GM12892 (cell line): ENCODE measurements at regions not wholly inside any gene's neighbourhood (a gene's known extent, or its start where the extent isn't known, plus 50 kb on each side); places are given as distances from the start of the nearest gene placed in this dataset.

ENCODE experiments used
- DNase-seq: peaks from one replicate; pipeline ENCODE4 v3.0.0; 2011; ENCODE audit not compliant: insufficient read length
- FAIRE-seq: peaks from 2 replicates; lab custom pipeline; 2011; peaks lifted over from hg19 to GRCh38; lab: Jason Lieb, UNC
- POLR2A ChIP-seq: IDR thresholded peaks from 2 replicates; pipeline ENCODE4 v1.6.1; 2011; ENCODE audit warnings: low read depth, low read length, control low read depth
- POLR2AphosphoS5 ChIP-seq: IDR thresholded peaks from 2 replicates; pipeline ENCODE4 v1.6.1; 2011; ENCODE audit warnings: low read depth, low read length, control low read depth
- TAF1 ChIP-seq: IDR thresholded peaks from 2 replicates; pipeline ENCODE4 v1.6.1; 2011; ENCODE audit warnings: low read depth, mild to moderate bottlenecking, control low read depth, low read length, borderline replicate concordance

DNA sequence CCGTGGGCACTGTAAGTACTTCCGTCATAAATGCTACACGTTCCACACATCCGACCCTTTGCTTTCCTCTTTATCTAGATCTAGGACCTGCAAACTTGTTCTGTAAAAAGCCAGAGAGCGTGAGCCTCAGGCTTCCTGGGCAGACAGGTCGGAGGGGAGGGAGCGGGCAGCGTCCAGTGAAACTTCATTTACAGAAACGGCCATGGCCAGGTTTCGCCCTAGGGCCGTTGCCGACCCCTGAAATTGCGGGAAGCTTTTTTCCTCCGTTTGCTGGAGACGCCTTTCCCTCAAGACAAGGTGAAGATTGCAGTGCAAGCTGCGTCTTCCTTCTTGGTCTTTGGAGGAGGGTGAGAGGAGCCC lies 155.4 kb downstream of the DLL1 start:
- no peak for DNase-seq
- no peak for TF ChIP-seq POLR2A
- TF ChIP-seq TAF1: no peak
- no peak for TF ChIP-seq POLR2AphosphoS5
- no peak for FAIRE-seq

DNA sequence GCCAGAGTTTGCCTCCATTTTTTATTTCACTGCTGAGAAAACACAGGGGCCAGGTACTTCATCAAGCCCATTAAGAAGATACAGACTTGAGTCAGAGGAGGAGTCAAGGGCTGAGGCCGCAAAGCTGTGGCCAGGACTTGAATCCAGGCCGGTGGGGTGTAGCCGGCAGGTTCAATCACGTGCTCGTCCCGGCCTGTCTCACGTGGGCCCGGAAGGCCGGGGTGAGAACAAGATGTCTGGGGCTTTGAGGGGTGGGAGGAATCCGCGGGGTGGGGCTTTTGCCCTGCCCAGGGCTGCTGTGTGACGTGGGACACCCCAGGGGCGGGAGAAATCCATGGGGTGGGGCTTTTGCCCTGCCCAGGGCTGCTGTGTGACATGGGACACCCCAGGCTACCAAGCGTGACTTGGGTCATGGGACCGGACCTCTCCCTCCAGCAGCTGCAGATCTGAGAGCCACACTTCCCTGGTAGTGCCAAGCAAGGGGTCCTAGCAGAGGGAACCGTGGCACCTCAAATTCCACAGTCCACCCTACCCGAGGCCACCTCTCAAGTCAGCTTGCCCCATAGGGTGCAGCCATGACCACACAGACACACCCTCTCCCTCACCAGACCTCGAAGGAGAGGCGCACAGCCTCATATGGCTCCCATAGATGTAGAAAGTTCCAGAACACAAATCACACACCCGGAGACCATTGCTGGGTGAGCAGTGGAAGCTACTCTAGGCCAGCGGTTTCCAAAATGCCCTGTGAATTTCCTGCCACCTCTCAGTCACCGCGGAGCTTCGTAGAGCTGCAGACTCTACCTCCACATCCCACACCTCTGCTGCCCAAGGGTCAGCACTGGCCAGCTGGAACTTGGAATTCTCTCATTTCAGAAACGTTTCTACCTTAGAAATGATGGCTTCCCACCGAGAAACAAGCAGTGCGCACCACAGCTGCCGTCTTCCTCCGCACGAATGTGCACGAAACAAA lies 156.1 kb downstream of the DLL1 start:
- TF ChIP-seq POLR2AphosphoS5: no peak
- TF ChIP-seq TAF1: no peak
- no peak for TF ChIP-seq POLR2A
- DNase-seq (no peak), FAIRE-seq (no peak)

DNA sequence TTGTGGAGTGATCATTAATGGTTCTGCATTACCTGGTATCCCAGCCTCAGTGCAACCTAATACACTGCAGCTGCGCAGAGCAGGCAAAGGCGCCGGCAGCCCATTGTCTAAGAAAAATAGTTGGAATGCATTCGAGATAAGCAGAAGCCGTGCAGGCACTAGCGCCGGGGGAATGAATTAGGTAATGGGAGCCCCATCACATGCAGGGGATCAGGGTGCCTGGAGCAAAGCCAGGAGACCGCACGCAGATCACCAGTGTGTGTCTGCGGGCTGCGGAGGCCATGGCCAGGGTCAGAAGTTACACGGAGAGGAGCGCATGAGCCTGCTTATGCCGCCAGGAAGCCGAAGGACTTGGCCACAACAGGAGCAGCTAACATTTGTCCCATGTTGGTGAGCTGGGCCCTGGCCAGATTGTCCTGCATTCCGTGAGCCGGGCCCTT lies 156.8 kb downstream of the DLL1 start:
- no peak for FAIRE-seq

DNA sequence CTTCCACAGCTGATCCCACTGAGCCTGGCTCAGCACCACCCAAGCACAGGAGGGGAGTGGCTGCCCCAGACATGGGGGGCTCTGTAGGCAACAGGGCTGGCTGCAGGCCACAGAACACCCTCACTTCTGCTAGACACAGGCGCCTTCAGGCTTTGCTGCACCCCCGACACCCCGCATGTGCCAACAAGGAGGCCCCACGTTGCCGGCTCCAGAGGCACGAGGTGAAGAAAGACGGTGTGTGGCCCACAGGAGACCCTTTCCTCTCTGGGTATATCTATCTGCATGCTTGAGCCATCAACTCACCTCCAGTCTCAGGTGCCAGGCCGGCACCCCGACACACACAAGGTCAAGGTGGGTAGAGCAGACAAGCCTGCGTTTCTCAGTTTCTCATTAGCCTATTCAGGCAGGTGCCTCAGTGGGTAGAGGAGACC lies 158.3 kb downstream of the DLL1 start:
- FAIRE-seq (no peak), DNase-seq (no peak)
- TF ChIP-seq TAF1 (no peak), POLR2AphosphoS5 (no peak), POLR2A (no peak)

More for the DNA sequence above, 156.8 kb downstream of the DLL1 start:
- TF ChIP-seq POLR2AphosphoS5: no peak
- no peak for TF ChIP-seq POLR2A
- TF ChIP-seq TAF1: no peak
- DNase-seq: no peak

DNA sequence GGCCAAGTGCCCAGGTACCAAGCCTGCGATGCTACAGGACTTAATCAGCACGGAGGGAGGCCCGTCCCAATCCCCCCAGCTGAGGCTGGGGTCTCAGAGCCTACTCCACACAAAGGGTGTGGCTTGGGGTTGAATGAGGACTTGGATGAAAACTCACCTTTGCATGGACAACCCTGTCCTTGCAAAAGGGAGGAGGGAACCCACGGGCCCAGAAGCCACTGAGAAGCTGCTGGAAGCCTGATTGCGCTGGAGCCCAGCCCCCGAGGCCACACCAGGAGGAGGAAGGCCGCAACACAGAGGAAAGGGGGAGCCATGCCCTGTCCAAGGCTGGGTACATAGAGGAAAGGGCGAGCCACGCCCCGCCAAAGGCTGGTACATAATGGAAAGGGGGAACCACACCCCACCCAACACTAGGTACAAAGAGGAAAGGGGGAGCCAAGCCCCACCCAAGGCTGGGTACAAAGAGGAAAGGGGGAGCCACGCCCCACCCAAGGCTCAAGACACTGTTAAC lies 158.8 kb downstream of the DLL1 start:
- no peak for DNase-seq
- no peak for FAIRE-seq
- TF ChIP-seq POLR2A: no peak
- no peak for TF ChIP-seq TAF1
- no peak for TF ChIP-seq POLR2AphosphoS5

DNA sequence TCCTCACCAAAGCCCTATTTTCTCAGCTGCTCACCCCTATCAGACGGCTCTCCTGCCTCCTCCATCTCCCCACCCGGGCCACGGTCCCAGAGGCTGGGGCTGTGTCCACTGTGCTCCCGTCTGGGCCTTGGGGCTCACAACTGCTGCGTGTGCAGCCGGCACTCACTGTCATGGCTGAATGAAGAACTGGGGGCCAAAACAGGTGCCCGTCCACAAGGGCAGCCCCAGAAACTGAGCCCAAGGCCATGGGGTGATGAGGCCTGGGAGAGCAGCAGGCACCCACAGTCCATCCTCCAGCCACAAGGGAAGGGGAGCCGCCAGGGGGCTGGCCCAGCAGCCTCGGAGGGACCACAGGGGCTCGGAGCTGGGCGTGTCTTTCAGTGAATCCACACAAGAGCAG lies 159.5 kb downstream of the DLL1 start:
- FAIRE-seq: no peak
- DNase-seq: no peak

DNA sequence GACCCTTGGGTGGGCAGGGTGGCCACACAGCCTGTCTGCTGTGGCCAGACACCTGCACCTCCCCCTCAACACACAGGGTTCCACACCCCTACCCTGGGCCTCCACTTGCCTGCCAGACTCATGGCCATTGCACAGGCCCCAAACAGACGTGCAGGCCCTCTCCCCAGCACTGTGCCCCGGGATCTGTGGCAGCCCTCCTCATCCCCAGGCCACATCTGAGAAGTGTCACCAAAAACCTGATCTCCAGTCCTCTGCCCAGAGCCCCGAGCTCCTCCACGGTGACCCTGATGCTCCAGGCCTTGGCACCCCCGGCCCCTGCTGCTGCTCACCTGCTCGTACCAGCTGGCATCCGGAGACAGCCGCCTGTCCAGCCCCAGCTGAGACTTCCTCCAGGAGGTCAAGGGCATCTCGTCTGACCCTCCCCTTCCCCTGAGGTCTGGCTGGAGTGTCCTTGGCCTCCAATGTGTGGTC lies 160.1 kb downstream of the DLL1 start:
- DNase-seq: no peak
- FAIRE-seq: no peak
- TF ChIP-seq POLR2AphosphoS5: no peak
- no peak for TF ChIP-seq POLR2A
- no peak for TF ChIP-seq TAF1

More for the DNA sequence above, 159.5 kb downstream of the DLL1 start:
- no peak for TF ChIP-seq POLR2A
- TF ChIP-seq POLR2AphosphoS5: no peak
- TF ChIP-seq TAF1: no peak

DNA sequence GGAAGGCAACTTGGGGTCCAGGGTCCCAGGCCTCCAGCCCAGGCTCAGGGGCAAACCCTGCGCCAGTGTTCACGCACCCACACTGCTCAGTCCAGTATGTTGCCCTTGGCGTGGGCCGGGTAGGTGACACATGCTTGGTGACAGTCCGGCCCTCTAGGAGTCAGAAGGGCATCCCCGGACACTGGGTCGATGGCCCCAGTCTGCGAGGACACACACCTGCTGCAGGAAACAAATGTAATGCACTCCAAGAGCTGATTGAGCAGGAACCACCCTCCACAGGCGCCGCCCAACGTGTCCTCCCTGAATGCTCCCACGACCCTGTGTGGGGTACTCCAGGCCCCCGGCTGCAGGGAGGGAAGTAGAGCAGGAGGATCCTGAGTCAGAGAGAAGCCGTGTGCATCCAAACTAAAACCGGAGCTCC lies 160.7 kb downstream of the DLL1 start:
- TF ChIP-seq POLR2A (no peak), POLR2AphosphoS5 (no peak), TAF1 (no peak)
- no peak for DNase-seq
- no peak for FAIRE-seq

DNA sequence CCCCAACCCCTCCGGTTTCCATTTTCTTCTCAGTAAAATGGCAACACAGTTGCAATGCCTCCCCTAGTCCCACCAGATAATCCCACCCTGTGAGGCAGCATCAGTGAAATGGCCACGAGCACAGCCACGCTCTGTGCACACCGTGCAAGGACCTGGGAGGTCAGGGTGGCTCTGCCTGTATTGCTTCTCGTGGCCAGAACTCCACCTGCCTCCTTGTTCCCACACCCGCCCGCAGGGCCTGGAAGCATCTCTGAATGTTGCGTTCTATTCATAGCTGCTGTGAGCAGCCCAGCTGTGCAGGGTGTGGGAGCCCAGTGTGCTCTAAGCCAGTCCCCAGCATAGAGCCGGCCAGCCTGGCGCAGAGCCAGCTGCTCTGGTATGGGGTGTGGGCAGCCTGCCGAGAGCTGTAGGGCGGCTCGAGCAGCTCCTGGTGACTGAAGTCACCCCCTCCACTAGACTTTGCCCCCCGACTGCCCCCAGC lies 161.1 kb downstream of the DLL1 start:
- TF ChIP-seq POLR2A (no peak), POLR2AphosphoS5 (no peak), TAF1 (no peak)
- DNase-seq (no peak), FAIRE-seq (no peak)

DNA sequence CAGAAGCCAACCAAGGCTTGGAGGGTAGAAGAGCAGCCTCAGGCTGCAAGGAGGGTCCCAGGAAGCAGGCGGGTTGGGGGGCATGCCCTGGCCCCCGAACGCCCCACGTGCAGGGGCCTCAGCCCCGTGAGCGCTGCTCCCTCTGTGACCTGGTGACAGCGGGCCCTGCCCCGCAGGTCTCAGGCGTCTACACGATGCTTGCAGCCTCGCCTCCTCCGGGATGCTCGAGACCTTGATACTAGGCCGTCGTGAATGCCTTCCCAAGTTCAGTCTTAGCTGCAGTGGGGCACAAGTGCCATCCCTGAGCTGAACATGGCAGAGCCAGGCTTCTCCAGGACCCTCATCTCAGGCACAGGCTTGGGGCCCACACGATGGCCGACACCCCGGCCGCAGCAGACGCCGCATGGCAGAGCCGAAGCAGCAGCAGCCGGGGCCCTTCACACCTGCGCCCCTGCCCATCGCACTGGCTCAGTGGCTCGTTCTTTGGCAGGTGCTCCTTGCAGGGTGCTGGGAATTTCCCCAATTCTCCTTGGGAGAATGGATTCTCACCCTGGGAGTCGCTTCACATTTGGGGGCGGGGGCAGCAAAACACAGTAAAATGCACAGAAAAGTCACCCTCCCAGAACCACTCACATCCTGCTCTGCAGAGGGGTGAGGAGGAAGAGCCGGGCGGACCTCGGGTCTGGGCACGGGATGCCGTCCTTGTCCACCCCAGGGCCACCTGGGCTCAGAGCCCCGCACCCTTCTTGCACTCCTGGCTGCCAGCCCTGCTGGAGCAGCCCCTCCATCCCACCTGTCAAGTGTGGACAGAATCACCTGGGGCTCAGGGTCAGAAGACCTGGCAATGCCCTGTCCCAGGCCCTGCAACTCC lies 161.8 kb downstream of the DLL1 start:
- no peak for TF ChIP-seq POLR2A
- TF ChIP-seq POLR2AphosphoS5: no peak
- TF ChIP-seq TAF1: no peak
- FAIRE-seq: no peak
- DNase-seq: no peak

DNA sequence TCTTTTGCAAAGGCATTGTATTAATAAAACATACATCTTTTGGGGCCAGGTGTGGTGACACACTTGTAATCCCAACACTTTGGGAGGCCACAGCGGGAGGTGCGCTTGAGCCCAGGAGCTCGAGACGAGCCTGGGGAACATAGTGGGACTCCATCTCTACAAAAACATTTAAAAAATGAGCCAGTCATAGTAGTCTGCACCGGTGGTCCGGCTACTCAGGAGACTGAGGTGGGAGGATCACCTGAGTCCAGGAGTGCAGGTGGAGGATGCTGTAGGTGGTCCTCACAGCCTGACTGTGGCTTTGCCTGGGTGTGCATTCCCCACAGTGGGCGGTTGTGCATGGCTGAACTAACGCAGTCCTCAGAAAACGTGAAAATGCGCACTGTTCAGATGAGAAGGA lies 162.5 kb downstream of the DLL1 start:
- DNase-seq (no peak), FAIRE-seq (no peak)
- TF ChIP-seq TAF1 (no peak), POLR2A (no peak), POLR2AphosphoS5 (no peak)
